ENCODE measurements at regions not wholly inside any gene's neighbourhood (a gene's known extent, or its start where the extent isn't known, plus 50 kb on each side); places are given as distances from the start of the nearest gene placed in this dataset.

GRCh38 chr18:33863912-33864311, 285.9 kb downstream of the ASXL3 start:
- TF ChIP-seq ZNF112 (tag by site-specific recombination; IDR thresholded peaks at IDR 0.05) = no peak
- no peak for TF ChIP-seq CTCF (tag by site-specific recombination; IDR thresholded peaks at IDR 0.05)
- no peak for TF ChIP-seq ZNF768 (tag by site-specific recombination; IDR thresholded peaks at IDR 0.05)
- no peak for TF ChIP-seq ZNF558 (tag by site-specific recombination; IDR thresholded peaks at IDR 0.05)
- no peak for TF ChIP-seq ZNF677 (tag by site-specific recombination; IDR thresholded peaks at IDR 0.05)
- TF ChIP-seq ZNF266 (tag by site-specific recombination; IDR thresholded peaks at IDR 0.05; ENCODE audit: low read depth) = no peak
- TF ChIP-seq TSHZ1 (tag by site-specific recombination; IDR thresholded peaks at IDR 0.05; ENCODE audit: borderline replicate concordance) = no peak
- no peak for TF ChIP-seq ZNF701 (tag by site-specific recombination; IDR thresholded peaks at IDR 0.05)
- TF ChIP-seq ZNF23 (tag by site-specific recombination; IDR thresholded peaks at IDR 0.05; ENCODE audit: borderline replicate concordance) = no peak
- TF ChIP-seq ZNF580 (tag by site-specific recombination; IDR thresholded peaks at IDR 0.05) = no peak
- TF ChIP-seq ZNF362 (tag by site-specific recombination; IDR thresholded peaks at IDR 0.05) = no peak

All from HEK293 (cell line).